Neutrophil (primary cell): ENCODE measurements at regions not wholly inside any gene's neighbourhood (a gene's known extent, or its start where the extent isn't known, plus 50 kb on each side); places are given as distances from the start of the nearest gene placed in this dataset.

ENCODE experiments used
- H3K27ac ChIP-seq: fragments of 200-600 bp; sonication (generic); 2 replicates; pipeline ENCODE4 v1.5.1; 2016; ENCODE audit warnings: mild to moderate bottlenecking, moderate library complexity
- H3K27me3 ChIP-seq: fragments of 200-600 bp; sonication (generic); 2 replicates; pipeline ENCODE4 v1.6.0; 2016; ENCODE audit warnings: mild to moderate bottlenecking
- H3K36me3 ChIP-seq: fragments of 200-600 bp; sonication (generic); 2 replicates; pipeline ENCODE4 v1.5.1; 2017
- H3K4me1 ChIP-seq, 2 experiments: fragments of 200-600 bp in 1 of 2; sonication (generic) in 1 of 2; 1 replicate in 1 of 2; 2 replicates in 1 of 2; pipeline versions ENCODE4 v1.5.1 to v1.6.1; 2013 to 2016; ENCODE audit warnings: low read depth in 1 of 2, low read length in 1 of 2, mild to moderate bottlenecking in 1 of 2, moderate library complexity in 1 of 2; ENCODE audit not compliant: control insufficient read depth in 1 of 2, insufficient read depth in 1 of 2
- H3K4me3 ChIP-seq, 2 experiments: fragments of 200-600 bp in 1 of 2; sonication (generic) in 1 of 2; 1 replicate in 1 of 2; 2 replicates in 1 of 2; pipeline ENCODE4 v1.5.1; 2013 to 2016; ENCODE audit warnings: low read depth in 1 of 2, low read length in 1 of 2, mild to moderate bottlenecking in 1 of 2, moderate library complexity in 1 of 2
- H3K9me3 ChIP-seq: fragments of 200-600 bp; sonication (generic); 2 replicates; pipeline ENCODE4 v1.5.1; 2016
- TF ChIP-seq, protein P1 (sequence below): fragments of 200-600 bp; sonication (generic); IDR thresholded peaks from 2 replicates; pipeline ENCODE4 v1.5.1; 2016; ENCODE audit warnings: antibody characterized with exemption

DNA sequence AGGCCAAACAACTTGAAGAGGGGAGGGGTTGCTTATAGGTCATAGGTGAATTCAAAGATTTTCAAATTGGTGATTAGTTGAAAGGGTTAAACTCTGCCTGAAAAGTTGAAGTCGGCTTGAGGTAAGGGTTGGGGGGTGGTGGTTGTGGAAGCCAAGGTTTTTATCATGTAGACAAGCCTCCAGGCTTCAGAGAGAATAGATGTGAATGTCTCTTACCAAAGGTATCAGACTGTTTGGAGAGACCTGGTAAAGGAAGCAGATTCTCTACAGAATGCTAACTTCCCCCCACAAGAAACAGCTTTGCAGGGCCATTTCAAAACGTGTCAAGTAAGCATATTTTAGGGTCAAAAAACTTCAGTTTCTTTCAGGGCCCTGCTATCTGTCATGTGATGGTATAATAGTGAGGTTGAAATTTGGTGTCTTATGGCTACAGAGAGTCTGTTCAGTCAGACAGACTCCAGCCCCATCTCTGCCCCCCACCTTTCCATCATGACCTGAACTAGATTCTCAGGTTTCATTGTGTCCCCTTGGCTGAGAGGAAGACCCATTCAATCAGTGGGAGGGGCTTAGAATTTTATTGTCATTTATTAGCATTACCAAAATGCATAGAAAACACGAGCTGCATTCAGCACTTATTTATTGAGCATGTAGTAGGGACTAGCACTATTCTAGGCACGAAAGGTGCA is 136.5 kb downstream of the MAP3K7 start:
- Histone ChIP-seq H3K9me3 (no peaks in the 10 kb centered on the region), H3K36me3 (no peaks in the 10 kb centered on the region), H3K4me3 (no peak overlapping the region), H3K27ac (no peak overlapping the region), H3K4me1 (no peaks in the 10 kb centered on the region), H3K27me3 (no peaks in the 10 kb centered on the region)
- TF ChIP-seq, protein P1, sequence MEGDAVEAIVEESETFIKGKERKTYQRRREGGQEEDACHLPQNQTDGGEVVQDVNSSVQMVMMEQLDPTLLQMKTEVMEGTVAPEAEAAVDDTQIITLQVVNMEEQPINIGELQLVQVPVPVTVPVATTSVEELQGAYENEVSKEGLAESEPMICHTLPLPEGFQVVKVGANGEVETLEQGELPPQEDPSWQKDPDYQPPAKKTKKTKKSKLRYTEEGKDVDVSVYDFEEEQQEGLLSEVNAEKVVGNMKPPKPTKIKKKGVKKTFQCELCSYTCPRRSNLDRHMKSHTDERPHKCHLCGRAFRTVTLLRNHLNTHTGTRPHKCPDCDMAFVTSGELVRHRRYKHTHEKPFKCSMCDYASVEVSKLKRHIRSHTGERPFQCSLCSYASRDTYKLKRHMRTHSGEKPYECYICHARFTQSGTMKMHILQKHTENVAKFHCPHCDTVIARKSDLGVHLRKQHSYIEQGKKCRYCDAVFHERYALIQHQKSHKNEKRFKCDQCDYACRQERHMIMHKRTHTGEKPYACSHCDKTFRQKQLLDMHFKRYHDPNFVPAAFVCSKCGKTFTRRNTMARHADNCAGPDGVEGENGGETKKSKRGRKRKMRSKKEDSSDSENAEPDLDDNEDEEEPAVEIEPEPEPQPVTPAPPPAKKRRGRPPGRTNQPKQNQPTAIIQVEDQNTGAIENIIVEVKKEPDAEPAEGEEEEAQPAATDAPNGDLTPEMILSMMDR, result no peak

DNA sequence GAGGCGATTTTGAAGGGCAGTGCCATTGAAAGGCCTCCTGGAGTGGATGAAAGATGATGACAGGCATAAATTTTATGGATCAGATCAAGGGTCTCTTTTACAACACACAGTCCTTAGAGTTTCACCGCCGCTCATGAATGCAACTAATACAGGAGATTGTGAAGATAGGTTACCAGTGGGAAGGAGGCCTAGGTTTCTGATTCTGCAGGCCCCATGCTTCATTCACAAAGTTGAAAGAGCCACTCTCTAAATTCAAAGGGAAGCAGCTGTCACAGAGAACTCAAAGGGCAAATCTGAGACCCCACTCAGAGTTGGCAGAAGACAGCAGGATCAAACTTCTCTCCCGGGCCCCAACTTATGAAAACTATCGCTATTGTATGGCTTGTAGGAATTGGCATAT is 137.6 kb downstream of the MAP3K7 start:
- Histone ChIP-seq H3K4me1 (no peaks in the 10 kb centered on the region), H3K9me3 (no peaks in the 10 kb centered on the region), H3K27me3 (no peaks in the 10 kb centered on the region), H3K36me3 (no peaks in the 10 kb centered on the region), H3K27ac (no peak overlapping the region), H3K4me3 (no peak overlapping the region)
- TF ChIP-seq, protein P1, result no peak

DNA sequence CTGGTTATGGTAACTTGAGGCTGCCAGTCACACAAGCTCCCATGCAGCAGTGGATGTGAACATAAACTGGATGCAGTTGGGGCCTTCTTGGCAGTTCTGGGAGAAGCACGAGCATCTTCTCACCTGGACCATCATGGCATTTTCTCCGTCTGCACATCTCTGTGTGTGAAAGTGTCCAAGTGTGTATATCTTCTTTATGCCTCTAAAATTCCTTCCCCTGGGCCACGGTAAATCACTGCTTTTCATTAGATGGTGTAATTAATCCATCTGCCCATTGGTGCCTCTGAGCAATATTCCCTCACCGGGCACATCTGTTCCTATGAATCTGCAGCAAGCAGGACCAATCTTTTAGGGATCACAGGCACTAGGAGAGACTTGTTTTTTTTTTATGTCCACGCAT is 138.0 kb downstream of the MAP3K7 start:
- Histone ChIP-seq H3K27me3 (no peaks in the 10 kb centered on the region), H3K9me3 (no peaks in the 10 kb centered on the region), H3K36me3 (no peaks in the 10 kb centered on the region), H3K4me1 (no peaks in the 10 kb centered on the region), H3K27ac (no peak overlapping the region), H3K4me3 (no peak overlapping the region)
- TF ChIP-seq, protein P1, result no peak

DNA sequence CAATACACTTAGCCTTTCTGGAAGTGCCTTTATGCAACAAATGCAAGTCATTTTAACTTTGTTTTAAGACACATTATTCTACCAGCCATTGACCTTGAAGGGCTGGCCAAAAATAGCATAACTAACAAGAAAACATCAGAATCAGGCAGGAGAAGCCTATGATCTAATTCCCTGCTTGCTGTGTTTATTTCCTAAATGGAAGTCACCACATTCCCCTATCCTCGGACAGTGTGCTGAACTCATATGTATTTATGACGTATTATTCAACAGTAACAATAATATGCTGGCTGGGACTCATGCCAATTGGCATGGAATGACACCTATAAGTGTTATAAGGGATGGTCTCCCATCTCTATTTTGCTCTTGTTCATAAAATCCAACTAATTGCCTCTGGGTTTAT is 140.7 kb downstream of the MAP3K7 start:
- no peaks in the 10 kb centered on the region for H3K36me3 ChIP-seq
- no peak overlapping the region for H3K27ac ChIP-seq
- H3K4me3 ChIP-seq, result no peak overlapping the region
- H3K27me3 ChIP-seq, result peaks cover 7% of the 10 kb centered on the region
- no peaks in the 10 kb centered on the region for H3K4me1 ChIP-seq
- TF ChIP-seq, protein P1, result no peak
- H3K9me3 ChIP-seq, result no peaks in the 10 kb centered on the region

DNA sequence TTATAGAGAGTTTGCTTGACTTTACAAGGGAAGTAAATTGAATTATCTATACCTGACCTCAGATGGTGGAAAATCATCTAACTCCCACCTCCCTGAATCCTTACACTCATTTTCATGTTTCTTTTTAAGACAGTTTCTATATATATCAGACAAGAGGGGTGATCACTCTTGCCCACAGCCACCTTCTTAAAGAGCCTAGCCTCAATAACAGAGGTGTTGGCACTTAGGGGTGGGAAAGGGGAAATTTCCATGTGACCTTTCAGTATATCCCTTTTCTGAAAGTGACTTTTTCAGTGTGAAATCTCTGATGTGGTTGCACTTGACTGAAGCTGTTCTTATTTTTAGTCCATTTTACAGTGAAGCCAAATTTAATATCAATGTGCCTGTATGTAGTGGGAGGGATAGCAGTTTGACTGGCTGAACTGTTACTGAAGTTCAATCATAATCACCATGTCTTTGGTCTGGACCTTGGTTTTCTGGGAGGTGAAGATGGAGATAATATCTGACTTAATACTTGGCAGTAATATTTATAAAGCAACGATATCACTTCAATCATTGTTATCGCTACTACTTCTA is 141.3 kb downstream of the MAP3K7 start:
- Histone ChIP-seq H3K4me3 (no peak overlapping the region), H3K27ac (no peak overlapping the region), H3K4me1 (no peaks in the 10 kb centered on the region), H3K9me3 (no peaks in the 10 kb centered on the region), H3K27me3 (peaks cover 7% of the 10 kb centered on the region), H3K36me3 (no peaks in the 10 kb centered on the region)
- TF ChIP-seq, protein P1, result no peak
